GM23338 (cell line): ENCODE measurements at regions not wholly inside any gene's neighbourhood (a gene's known extent, or its start where the extent isn't known, plus 50 kb on each side); places are given as distances from the start of the nearest gene placed in this dataset.

Experiments used
- ATAC-seq: fragments of 200-7000 bp; cut with Tn5 transposase; 3 replicates; pipeline ENCODE4 v1.9.1; 2020
- DNase-seq: peaks from one replicate; pipeline ENCODE4 v3.0.0-alpha.2; 2015; ENCODE audit warnings: low spot score
- H2AFZ ChIP-seq: fragments of 200-600 bp; sonication (generic); 2 replicates; pipeline ENCODE4 v1.8.0; 2016; ENCODE audit warnings: antibody characterized with exemption, mild to moderate bottlenecking, moderate library complexity
- H3F3A ChIP-seq: fragments of 200-600 bp; sonication (generic); replicated peaks from 2 replicates; pipeline ENCODE4 v1.8.0; 2017; ENCODE audit warnings: antibody characterized with exemption, mixed run types, low read depth
- H3K27ac ChIP-seq: fragments of 200-600 bp; sonication (generic); 2 replicates; pipeline ENCODE4 v1.6.1; 2016; ENCODE audit warnings: low read depth
- H3K27me3 ChIP-seq: fragments of 200-600 bp; sonication (generic); 2 replicates; pipeline ENCODE4 v1.8.0; 2016; ENCODE audit warnings: mild to moderate bottlenecking, mixed run types, moderate library complexity; ENCODE audit not compliant: insufficient read depth
- H3K36me3 ChIP-seq: fragments of 200-600 bp; sonication (generic); 2 replicates; pipeline ENCODE4 v1.8.0; 2016; ENCODE audit warnings: mild to moderate bottlenecking; ENCODE audit not compliant: insufficient read depth
- H3K4me1 ChIP-seq: fragments of 200-600 bp; sonication (generic); 2 replicates; pipeline ENCODE4 v1.8.0; 2016; ENCODE audit warnings: mild to moderate bottlenecking, moderate library complexity; ENCODE audit not compliant: insufficient read depth
- H3K4me2 ChIP-seq: fragments of 200-600 bp; sonication (generic); 2 replicates; pipeline ENCODE4 v1.7.1; 2017; ENCODE audit warnings: mixed run types
- H3K4me3 ChIP-seq: fragments of 200-600 bp; sonication (generic); 2 replicates; pipeline ENCODE4 v1.6.1; 2016; ENCODE audit warnings: mixed run types
- H3K79me2 ChIP-seq: fragments of 200-600 bp; sonication (generic); replicated peaks from 2 replicates; pipeline ENCODE4 v1.8.0; 2017; ENCODE audit warnings: mild to moderate bottlenecking; ENCODE audit not compliant: insufficient read depth
- H3K9me2 ChIP-seq: fragments of 200-600 bp; sonication (generic); 2 replicates; pipeline ENCODE4 v1.8.0; 2017; ENCODE audit not compliant: insufficient read depth
- H4K20me1 ChIP-seq: fragments of 200-600 bp; sonication (generic); replicated peaks from 2 replicates; pipeline ENCODE4 v1.8.0; 2017; ENCODE audit warnings: mild to moderate bottlenecking; ENCODE audit not compliant: insufficient read depth
- H3K27ac Mint-ChIP-seq: 2 replicates; pipeline ENCODE4 v1.8.0; 2020; ENCODE audit warnings: inconsistent platforms, mild to moderate bottlenecking, moderate library complexity, mixed read lengths
- H3K27me3 Mint-ChIP-seq: 3 replicates; pipeline ENCODE4 v1.8.0; 2022; ENCODE audit warnings: low read depth, mild to moderate bottlenecking, moderate library complexity, mixed read lengths, inconsistent platforms; ENCODE audit not compliant: insufficient read depth, poor library complexity
- H3K36me3 Mint-ChIP-seq: 3 replicates; pipeline ENCODE4 v1.8.0; 2021; ENCODE audit warnings: low read depth, mild to moderate bottlenecking, inconsistent platforms, moderate library complexity, mixed read lengths
- H3K4me1 Mint-ChIP-seq: 3 replicates; pipeline ENCODE4 v1.8.0; 2020; ENCODE audit warnings: mild to moderate bottlenecking, inconsistent platforms, mixed read lengths
- H3K4me3 Mint-ChIP-seq: 3 replicates; pipeline ENCODE4 v1.8.0; 2021; ENCODE audit warnings: moderate library complexity, mild to moderate bottlenecking, inconsistent platforms, mixed read lengths
- H3K9me3 Mint-ChIP-seq: 3 replicates; pipeline ENCODE4 v1.8.0; 2020; ENCODE audit warnings: moderate library complexity, mild to moderate bottlenecking, inconsistent platforms, mixed read lengths
- CTCF ChIP-seq, 2 experiments: fragments of 200-600 bp in 1 of 2; sonication (generic) in 1 of 2; conservative IDR thresholded peaks; 2 replicates each; pipeline versions ENCODE4 v1.5.1 to v1.6.1; 2016 to 2017; ENCODE audit warnings: antibody characterized with exemption in 2 of 2, low read depth in 2 of 2, mild to moderate bottlenecking in 2 of 2, moderate library complexity in 1 of 2
- EZH2 ChIP-seq: fragments of 200-600 bp; sonication (generic); IDR thresholded peaks from one replicate; pipeline ENCODE4 v1.8.0; 2017; ENCODE audit warnings: antibody characterized with exemption, mild to moderate bottlenecking, low read depth; ENCODE audit not compliant: unreplicated experiment
- EZH2phosphoT487 ChIP-seq: fragments of 200-600 bp; sonication (generic); IDR thresholded peaks from one replicate; pipeline ENCODE4 v1.8.1; 2018; ENCODE audit warnings: antibody characterized with exemption; ENCODE audit not compliant: unreplicated experiment
- JUNB ChIP-seq: IDR thresholded peaks from one replicate; pipeline ENCODE4 v1.6.1; 2016; ENCODE audit warnings: antibody characterized with exemption; ENCODE audit not compliant: unreplicated experiment
- NANOG ChIP-seq: IDR thresholded peaks from 2 replicates; pipeline ENCODE4 v1.6.1; 2016; ENCODE audit warnings: antibody characterized with exemption, borderline replicate concordance
- POLR2AphosphoS5 ChIP-seq: IDR thresholded peaks from 2 replicates; pipeline ENCODE4 v1.6.1; 2016; ENCODE audit warnings: antibody characterized with exemption, low read depth
- REST ChIP-seq: IDR thresholded peaks from one replicate; pipeline ENCODE4 v1.6.1; 2018; ENCODE audit warnings: antibody characterized with exemption; ENCODE audit not compliant: unreplicated experiment
- STAT1 ChIP-seq: IDR thresholded peaks from one replicate; pipeline ENCODE4 v1.6.1; 2016; ENCODE audit warnings: antibody characterized with exemption; ENCODE audit not compliant: unreplicated experiment
- ZNF114 ChIP-seq: fragments of 250-450 bp; sonication (Bioruptor Pico); IDR thresholded peaks from 2 replicates; pipeline ENCODE4 v1.5.0; 2020; ENCODE audit warnings: mild to moderate bottlenecking, moderate library complexity
- ZNF331 ChIP-seq: fragments of 250-450 bp; sonication (Bioruptor Pico); IDR thresholded peaks from 2 replicates; pipeline ENCODE4 v1.5.0; 2020; ENCODE audit warnings: low read depth, mild to moderate bottlenecking, moderate library complexity
- TF ChIP-seq, protein P1 (sequence below): fragments of 250-450 bp; sonication (Bioruptor Pico); IDR thresholded peaks from 2 replicates; pipeline ENCODE4 v1.5.0; 2020; ENCODE audit warnings: mild to moderate bottlenecking, moderate library complexity

DNA sequence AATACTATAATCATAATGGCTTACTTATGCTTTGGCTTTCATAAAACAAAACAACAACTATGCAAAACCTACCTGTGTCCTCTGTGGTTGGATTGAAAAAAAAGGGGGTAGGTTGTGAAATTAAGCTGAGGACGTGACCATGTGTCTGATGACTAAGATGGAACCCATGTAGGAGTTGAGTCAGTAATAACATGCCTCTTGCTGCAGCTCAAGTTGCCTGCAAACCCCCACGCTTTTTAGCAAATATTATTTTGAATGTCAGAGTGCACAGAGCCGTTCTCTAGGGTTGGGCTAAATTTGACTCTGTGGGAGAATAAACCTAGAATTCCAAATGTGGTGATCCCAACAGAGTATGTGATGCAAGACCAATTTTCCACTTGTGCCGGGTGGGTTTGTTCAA is 209.3 kb downstream of the KCNRG start:
- ATAC-seq (no peak), DNase-seq (no peak)
- Histone ChIP-seq H3K27me3 (no peaks in the 10 kb centered on the region), H3K9me2 (no peaks in the 10 kb centered on the region), H3K36me3 (no peaks in the 10 kb centered on the region), H3K79me2 (no peaks in the 10 kb centered on the region), H2AFZ (no peak overlapping the region), H3K4me2 (no peak overlapping the region), H3K4me1 (peaks cover 8% of the 10 kb centered on the region), H3K4me3 (no peak overlapping the region), H3K27ac (no peak overlapping the region), H3F3A (no peaks in the 10 kb centered on the region), H4K20me1 (no peaks in the 10 kb centered on the region)
- no peak overlapping the region for H3K27ac Mint-ChIP-seq
- H3K4me1 Mint-ChIP-seq, result peaks cover 17% of the 10 kb centered on the region
- peaks cover 5% of the 10 kb centered on the region for H3K27me3 Mint-ChIP-seq
- H3K9me3 Mint-ChIP-seq, result no peaks in the 10 kb centered on the region
- no peaks in the 10 kb centered on the region for H3K36me3 Mint-ChIP-seq
- TF ChIP-seq JUNB, result no peak
- TF ChIP-seq, protein P1, sequence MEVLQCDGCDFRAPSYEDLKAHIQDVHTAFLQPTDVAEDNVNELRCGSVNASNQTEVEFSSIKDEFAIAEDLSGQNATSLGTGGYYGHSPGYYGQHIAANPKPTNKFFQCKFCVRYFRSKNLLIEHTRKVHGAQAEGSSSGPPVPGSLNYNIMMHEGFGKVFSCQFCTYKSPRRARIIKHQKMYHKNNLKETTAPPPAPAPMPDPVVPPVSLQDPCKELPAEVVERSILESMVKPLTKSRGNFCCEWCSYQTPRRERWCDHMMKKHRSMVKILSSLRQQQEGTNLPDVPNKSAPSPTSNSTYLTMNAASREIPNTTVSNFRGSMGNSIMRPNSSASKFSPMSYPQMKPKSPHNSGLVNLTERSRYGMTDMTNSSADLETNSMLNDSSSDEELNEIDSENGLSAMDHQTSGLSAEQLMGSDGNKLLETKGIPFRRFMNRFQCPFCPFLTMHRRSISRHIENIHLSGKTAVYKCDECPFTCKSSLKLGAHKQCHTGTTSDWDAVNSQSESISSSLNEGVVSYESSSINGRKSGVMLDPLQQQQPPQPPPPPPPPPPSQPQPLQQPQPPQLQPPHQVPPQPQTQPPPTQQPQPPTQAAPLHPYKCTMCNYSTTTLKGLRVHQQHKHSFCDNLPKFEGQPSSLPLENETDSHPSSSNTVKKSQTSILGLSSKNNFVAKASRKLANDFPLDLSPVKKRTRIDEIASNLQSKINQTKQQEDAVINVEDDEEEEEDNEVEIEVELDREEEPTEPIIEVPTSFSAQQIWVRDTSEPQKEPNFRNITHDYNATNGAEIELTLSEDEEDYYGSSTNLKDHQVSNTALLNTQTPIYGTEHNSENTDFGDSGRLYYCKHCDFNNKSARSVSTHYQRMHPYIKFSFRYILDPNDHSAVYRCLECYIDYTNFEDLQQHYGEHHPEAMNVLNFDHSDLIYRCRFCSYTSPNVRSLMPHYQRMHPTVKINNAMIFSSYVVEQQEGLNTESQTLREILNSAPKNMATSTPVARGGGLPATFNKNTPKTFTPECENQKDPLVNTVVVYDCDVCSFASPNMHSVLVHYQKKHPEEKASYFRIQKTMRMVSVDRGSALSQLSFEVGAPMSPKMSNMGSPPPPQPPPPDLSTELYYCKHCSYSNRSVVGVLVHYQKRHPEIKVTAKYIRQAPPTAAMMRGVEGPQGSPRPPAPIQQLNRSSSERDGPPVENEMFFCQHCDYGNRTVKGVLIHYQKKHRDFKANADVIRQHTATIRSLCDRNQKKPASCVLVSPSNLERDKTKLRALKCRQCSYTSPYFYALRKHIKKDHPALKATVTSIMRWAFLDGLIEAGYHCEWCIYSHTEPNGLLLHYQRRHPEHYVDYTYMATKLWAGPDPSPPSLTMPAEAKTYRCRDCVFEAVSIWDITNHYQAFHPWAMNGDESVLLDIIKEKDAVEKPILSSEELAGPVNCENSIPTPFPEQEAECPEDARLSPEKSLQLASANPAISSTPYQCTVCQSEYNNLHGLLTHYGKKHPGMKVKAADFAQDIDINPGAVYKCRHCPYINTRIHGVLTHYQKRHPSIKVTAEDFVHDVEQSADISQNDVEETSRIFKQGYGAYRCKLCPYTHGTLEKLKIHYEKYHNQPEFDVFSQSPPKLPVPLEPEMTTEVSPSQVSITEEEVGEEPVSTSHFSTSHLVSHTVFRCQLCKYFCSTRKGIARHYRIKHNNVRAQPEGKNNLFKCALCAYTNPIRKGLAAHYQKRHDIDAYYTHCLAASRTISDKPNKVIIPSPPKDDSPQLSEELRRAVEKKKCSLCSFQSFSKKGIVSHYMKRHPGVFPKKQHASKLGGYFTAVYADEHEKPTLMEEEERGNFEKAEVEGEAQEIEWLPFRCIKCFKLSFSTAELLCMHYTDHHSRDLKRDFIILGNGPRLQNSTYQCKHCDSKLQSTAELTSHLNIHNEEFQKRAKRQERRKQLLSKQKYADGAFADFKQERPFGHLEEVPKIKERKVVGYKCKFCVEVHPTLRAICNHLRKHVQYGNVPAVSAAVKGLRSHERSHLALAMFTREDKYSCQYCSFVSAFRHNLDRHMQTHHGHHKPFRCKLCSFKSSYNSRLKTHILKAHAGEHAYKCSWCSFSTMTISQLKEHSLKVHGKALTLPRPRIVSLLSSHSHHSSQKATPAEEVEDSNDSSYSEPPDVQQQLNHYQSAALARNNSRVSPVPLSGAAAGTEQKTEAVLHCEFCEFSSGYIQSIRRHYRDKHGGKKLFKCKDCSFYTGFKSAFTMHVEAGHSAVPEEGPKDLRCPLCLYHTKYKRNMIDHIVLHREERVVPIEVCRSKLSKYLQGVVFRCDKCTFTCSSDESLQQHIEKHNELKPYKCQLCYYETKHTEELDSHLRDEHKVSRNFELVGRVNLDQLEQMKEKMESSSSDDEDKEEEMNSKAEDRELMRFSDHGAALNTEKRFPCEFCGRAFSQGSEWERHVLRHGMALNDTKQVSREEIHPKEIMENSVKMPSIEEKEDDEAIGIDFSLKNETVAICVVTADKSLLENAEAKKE (CRISPR knock-in tag), result no peak
- TF ChIP-seq ZNF331, result no peak
- TF ChIP-seq POLR2AphosphoS5, result no peak
- TF ChIP-seq STAT1, result no peak
- TF ChIP-seq NANOG, result no peak
- no peak for TF ChIP-seq EZH2
- no peak for TF ChIP-seq EZH2phosphoT487
- no peak for TF ChIP-seq CTCF (conservative IDR thresholded peaks at IDR 0.05; ENCODE audit: low read depth in 2 of 2)
- no peak for TF ChIP-seq ZNF114 (CRISPR knock-in tag)
- TF ChIP-seq REST, result no peak
- H3K4me3 Mint-ChIP-seq, result no peak overlapping the region
